Astrocyte (in vitro differentiated cells and primary cell): ENCODE measurements at regions not wholly inside any gene's neighbourhood (a gene's known extent, or its start where the extent isn't known, plus 50 kb on each side); places are given as distances from the start of the nearest gene placed in this dataset.

Experiments
- DNase-seq: peaks from one replicate; pipeline ENCODE4 v3.0.0-alpha.2; 2010; ENCODE audit warnings: low read depth
- FAIRE-seq: peaks from 2 replicates; lab custom pipeline; 2011; peaks lifted over from hg19 to GRCh38; lab: Jason Lieb, UNC
- H2AFZ ChIP-seq: 2 replicates; pipeline ENCODE4 v1.6.0; 2012; ENCODE audit warnings: low read depth, low read length, inconsistent platforms
- H3K27ac ChIP-seq: 2 replicates; pipeline ENCODE4 v1.5.1; 2011; ENCODE audit warnings: low read depth, low read length, inconsistent platforms
- H3K27me3 ChIP-seq: 2 replicates; pipeline ENCODE4 v1.6.0; 2011; ENCODE audit warnings: low read length, inconsistent platforms; ENCODE audit not compliant: insufficient read depth
- H3K36me3 ChIP-seq: 2 replicates; pipeline ENCODE4 v1.5.1; 2011; ENCODE audit warnings: low read length, inconsistent platforms; ENCODE audit not compliant: insufficient read depth
- H3K4me1 ChIP-seq: 2 replicates; pipeline ENCODE4 v1.5.1; 2011; ENCODE audit warnings: low read length, inconsistent platforms; ENCODE audit not compliant: insufficient read depth
- H3K4me2 ChIP-seq: 2 replicates; pipeline ENCODE4 v1.6.0; 2012; ENCODE audit warnings: low read length, inconsistent platforms
- H3K4me3 ChIP-seq: 2 replicates; pipeline ENCODE4 v1.5.1; 2011; ENCODE audit warnings: low read depth, mild to moderate bottlenecking, low read length, inconsistent platforms; ENCODE audit not compliant: insufficient read depth
- H3K79me2 ChIP-seq: 2 replicates; pipeline ENCODE4 v1.6.0; 2012; ENCODE audit warnings: mild to moderate bottlenecking, low read length, inconsistent platforms; ENCODE audit not compliant: insufficient read depth
- H3K9ac ChIP-seq: 2 replicates; pipeline ENCODE4 v1.6.0; 2012; ENCODE audit warnings: mild to moderate bottlenecking, low read length, inconsistent platforms
- H3K9me3 ChIP-seq: 2 replicates; pipeline ENCODE4 v1.5.1; 2012; ENCODE audit warnings: low read depth, mild to moderate bottlenecking, low read length, inconsistent platforms; ENCODE audit not compliant: insufficient read depth
- H4K20me1 ChIP-seq: 2 replicates; pipeline ENCODE4 v1.6.0; 2012; ENCODE audit warnings: low read length, inconsistent platforms; ENCODE audit not compliant: insufficient read depth
- H3K27ac Mint-ChIP-seq: one replicate; pipeline ENCODE4 v1.8.0; 2021; ENCODE audit warnings: mild to moderate bottlenecking, mixed read lengths; ENCODE audit not compliant: unreplicated experiment
- H3K27me3 Mint-ChIP-seq: one replicate; pipeline ENCODE4 v1.8.0; 2021; ENCODE audit warnings: low read depth, mixed read lengths; ENCODE audit not compliant: unreplicated experiment
- H3K36me3 Mint-ChIP-seq: one replicate; pipeline ENCODE4 v1.8.0; 2021; ENCODE audit warnings: low read depth, mixed read lengths; ENCODE audit not compliant: unreplicated experiment
- H3K4me1 Mint-ChIP-seq: one replicate; pipeline ENCODE4 v1.8.0; 2021; ENCODE audit warnings: low read depth, mixed read lengths; ENCODE audit not compliant: unreplicated experiment
- H3K4me3 Mint-ChIP-seq: one replicate; pipeline ENCODE4 v1.8.0; 2021; ENCODE audit warnings: mild to moderate bottlenecking, moderate library complexity, mixed read lengths; ENCODE audit not compliant: unreplicated experiment
- H3K9me3 Mint-ChIP-seq: one replicate; pipeline ENCODE4 v1.8.0; 2021; ENCODE audit warnings: mild to moderate bottlenecking, mixed read lengths; ENCODE audit not compliant: unreplicated experiment
- EZH2 ChIP-seq: IDR thresholded peaks from 2 replicates; pipeline ENCODE4 v1.6.1; 2012; ENCODE audit warnings: mild to moderate bottlenecking, low read length, inconsistent platforms; ENCODE audit not compliant: insufficient read depth
- TF ChIP-seq, protein P1 (sequence below): IDR thresholded peaks from 2 replicates; pipeline ENCODE4 v1.5.1; 2011; ENCODE audit warnings: low read depth, mild to moderate bottlenecking, inconsistent platforms, low read length, moderate library complexity; ENCODE audit not compliant: insufficient read depth

DNA sequence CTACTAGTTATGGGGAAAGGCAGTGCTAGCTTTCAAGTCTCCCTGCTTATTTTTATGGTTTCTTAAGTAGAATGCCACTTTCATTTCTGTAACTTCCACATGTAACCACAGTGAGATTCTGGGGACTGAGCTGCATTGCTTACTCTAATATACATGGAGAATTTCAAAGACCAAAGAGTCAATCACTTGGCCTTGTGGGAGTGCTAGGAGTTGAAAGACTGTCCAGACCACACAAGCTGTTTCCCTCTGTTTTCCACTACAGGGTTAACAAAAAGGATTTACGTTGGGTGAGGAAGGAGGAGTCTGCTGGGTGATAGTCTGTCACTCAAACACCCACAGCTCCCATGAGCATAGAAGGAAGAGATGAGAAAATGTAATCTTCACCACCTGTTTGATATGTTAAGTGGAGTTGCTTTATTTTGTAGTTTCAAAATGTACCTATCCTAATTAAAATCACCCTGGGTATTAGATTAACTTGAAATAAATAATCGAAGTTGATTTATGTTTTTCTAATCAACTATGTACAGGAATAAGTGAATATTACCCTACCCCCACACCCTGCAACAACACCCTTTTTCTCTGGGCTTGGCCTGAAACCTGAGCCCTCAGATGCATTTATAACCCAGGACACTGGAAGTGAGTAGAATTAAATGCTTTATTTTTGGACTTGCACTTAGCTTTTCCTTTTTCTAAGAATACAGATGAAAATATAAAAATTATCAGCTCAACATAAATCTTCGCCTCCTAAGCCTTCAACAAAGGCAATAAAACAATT, 225.8 kb upstream of the SLC10A2 start:
- Histone ChIP-seq H3K9me3 (no peaks in the 10 kb centered on the region), H3K27me3 (no peaks in the 10 kb centered on the region), H3K9ac (no peak overlapping the region), H3K27ac (no peak overlapping the region), H2AFZ (no peak overlapping the region), H4K20me1 (no peaks in the 10 kb centered on the region), H3K36me3 (no peaks in the 10 kb centered on the region), H3K4me3 (no peak overlapping the region), H3K4me1 (peaks cover 16% of the 10 kb centered on the region), H3K4me2 (no peak overlapping the region), H3K79me2 (no peaks in the 10 kb centered on the region)
- H3K36me3 Mint-ChIP-seq, result no peaks in the 10 kb centered on the region
- FAIRE-seq, result no peak
- no peak overlapping the region for H3K4me3 Mint-ChIP-seq
- peak overlapping the region; percentile 84 for H3K27ac Mint-ChIP-seq
- DNase-seq, result no peak
- H3K9me3 Mint-ChIP-seq, result peaks cover 1% of the 10 kb centered on the region
- H3K27me3 Mint-ChIP-seq, result no peaks in the 10 kb centered on the region
- no peak for TF ChIP-seq EZH2
- TF ChIP-seq, protein P1, sequence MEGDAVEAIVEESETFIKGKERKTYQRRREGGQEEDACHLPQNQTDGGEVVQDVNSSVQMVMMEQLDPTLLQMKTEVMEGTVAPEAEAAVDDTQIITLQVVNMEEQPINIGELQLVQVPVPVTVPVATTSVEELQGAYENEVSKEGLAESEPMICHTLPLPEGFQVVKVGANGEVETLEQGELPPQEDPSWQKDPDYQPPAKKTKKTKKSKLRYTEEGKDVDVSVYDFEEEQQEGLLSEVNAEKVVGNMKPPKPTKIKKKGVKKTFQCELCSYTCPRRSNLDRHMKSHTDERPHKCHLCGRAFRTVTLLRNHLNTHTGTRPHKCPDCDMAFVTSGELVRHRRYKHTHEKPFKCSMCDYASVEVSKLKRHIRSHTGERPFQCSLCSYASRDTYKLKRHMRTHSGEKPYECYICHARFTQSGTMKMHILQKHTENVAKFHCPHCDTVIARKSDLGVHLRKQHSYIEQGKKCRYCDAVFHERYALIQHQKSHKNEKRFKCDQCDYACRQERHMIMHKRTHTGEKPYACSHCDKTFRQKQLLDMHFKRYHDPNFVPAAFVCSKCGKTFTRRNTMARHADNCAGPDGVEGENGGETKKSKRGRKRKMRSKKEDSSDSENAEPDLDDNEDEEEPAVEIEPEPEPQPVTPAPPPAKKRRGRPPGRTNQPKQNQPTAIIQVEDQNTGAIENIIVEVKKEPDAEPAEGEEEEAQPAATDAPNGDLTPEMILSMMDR, result no peak
- H3K4me1 Mint-ChIP-seq, result peaks cover 18% of the 10 kb centered on the region

DNA sequence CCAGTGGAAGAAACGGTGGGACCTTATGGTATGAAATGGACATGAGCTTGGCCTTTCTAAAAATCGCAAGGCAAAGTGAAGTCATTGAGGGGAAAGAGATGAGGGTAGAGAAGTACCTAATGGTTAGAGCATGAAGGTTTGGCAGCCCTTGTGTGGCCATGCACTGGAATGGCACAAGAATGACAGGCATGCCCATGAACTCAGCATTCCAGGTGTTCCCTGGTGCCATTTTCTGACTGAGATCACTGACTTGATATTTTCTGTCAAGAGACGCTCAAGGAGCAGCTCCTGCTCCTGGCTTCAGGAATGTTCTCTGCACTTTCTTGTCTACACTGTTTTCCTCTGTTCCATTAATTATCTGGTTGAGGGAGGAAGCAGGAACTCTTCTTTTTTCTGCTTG, 225.0 kb upstream of the SLC10A2 start:
- Mint-ChIP-seq H3K4me1 (peaks cover 18% of the 10 kb centered on the region), H3K4me3 (no peak overlapping the region), H3K27ac (peak overlapping the region; percentile 84), H3K36me3 (no peaks in the 10 kb centered on the region), H3K27me3 (no peaks in the 10 kb centered on the region), H3K9me3 (no peaks in the 10 kb centered on the region)
- no peaks in the 10 kb centered on the region for H3K27me3 ChIP-seq
- no peak overlapping the region for H2AFZ ChIP-seq
- H3K4me2 ChIP-seq, result no peak overlapping the region
- H3K4me3 ChIP-seq, result no peak overlapping the region
- FAIRE-seq, result no peak
- no peaks in the 10 kb centered on the region for H4K20me1 ChIP-seq
- H3K9me3 ChIP-seq, result no peaks in the 10 kb centered on the region
- no peak overlapping the region for H3K9ac ChIP-seq
- no peaks in the 10 kb centered on the region for H3K79me2 ChIP-seq
- no peak overlapping the region for H3K27ac ChIP-seq
- no peaks in the 10 kb centered on the region for H3K36me3 ChIP-seq
- TF ChIP-seq EZH2, result no peak
- no peak for DNase-seq
- H3K4me1 ChIP-seq, result peaks cover 16% of the 10 kb centered on the region

DNA sequence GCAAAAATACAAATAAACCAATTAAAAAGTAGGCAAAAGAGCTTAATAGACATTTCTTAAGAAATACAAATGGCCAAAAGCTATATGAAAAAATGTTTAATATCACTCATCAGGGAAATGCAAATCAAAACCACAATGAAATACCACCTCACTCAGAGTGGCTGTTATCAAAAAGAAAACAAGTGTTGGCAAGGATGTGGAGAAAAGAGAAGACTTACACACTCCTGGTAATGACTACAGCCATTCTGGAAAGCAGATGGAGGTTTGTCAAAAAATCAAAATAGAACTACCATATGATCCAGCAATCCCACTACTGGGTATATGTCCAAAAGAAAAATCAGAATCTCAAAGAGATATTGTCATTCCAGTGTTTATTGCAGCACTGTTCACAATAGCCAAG, 223.5 kb upstream of the SLC10A2 start:
- DNase-seq, result peak; percentile 70
- Histone ChIP-seq H2AFZ (no peak overlapping the region), H3K79me2 (no peaks in the 10 kb centered on the region), H3K9ac (no peak overlapping the region), H3K27ac (no peak overlapping the region), H3K4me2 (no peak overlapping the region), H4K20me1 (no peaks in the 10 kb centered on the region), H3K4me3 (no peak overlapping the region), H3K36me3 (no peaks in the 10 kb centered on the region), H3K27me3 (no peaks in the 10 kb centered on the region), H3K4me1 (peaks cover 16% of the 10 kb centered on the region), H3K9me3 (no peaks in the 10 kb centered on the region)
- Mint-ChIP-seq H3K27me3 (no peaks in the 10 kb centered on the region), H3K4me1 (peaks cover 18% of the 10 kb centered on the region), H3K4me3 (no peak overlapping the region), H3K36me3 (no peaks in the 10 kb centered on the region), H3K9me3 (no peaks in the 10 kb centered on the region), H3K27ac (no peak overlapping the region)
- TF ChIP-seq, protein P1, result no peak
- TF ChIP-seq EZH2, result no peak
- peak; percentile 5 for FAIRE-seq
